Colonic mucosa (tissue), 4 donors: ENCODE measurements at regions not wholly inside any gene's neighbourhood (a gene's known extent, or its start where the extent isn't known, plus 50 kb on each side); places are given as distances from the start of the nearest gene placed in this dataset.

Source experiments
- DNase-seq: peaks from one replicate; pipeline ENCODE4 v3.0.0-alpha.2; 2020
- H3K27ac ChIP-seq: fragments of 200-600 bp; one replicate; pipeline ENCODE4 v1.8.0; 2021
- H3K27me3 ChIP-seq: fragments of 200-600 bp; one replicate; pipeline ENCODE4 v1.8.0; 2021
- H3K36me3 ChIP-seq: fragments of 200-600 bp; one replicate; pipeline ENCODE4 v1.8.0; 2021
- H3K4me1 ChIP-seq: fragments of 200-600 bp; one replicate; pipeline ENCODE4 v1.8.0; 2021; ENCODE audit warnings: mild to moderate bottlenecking
- H3K4me3 ChIP-seq: fragments of 200-600 bp; one replicate; pipeline ENCODE4 v1.8.0; 2021
- H3K9ac ChIP-seq, 2 donors: one replicate each; pipeline ENCODE4 v1.7.0; 2013; ENCODE audit warnings: control low read depth in 2 of 2, low read depth in 2 of 2, low read length in 2 of 2
- H3K9me3 ChIP-seq: fragments of 200-600 bp; one replicate; pipeline ENCODE4 v1.8.0; 2021
- CTCF ChIP-seq: fragments of 200-600 bp; IDR thresholded peaks from one replicate; pipeline ENCODE4 v1.8.0; 2022; ENCODE audit warnings: antibody characterized with exemption, mild to moderate bottlenecking
- intact Hi-C: fragments of 100-400 bp; cut with DNase I; formaldehyde crosslinking; loops from one replicate; pipeline ENCODE4 v1.14.1; 2022
- donor health status: healthy.
- donor health status: DM: no; HTN: no; CAD: no.
- donor health status: DM: no; HTN: no; CAD: no.

GRCh38 chr6:74134327-74134726 lies 438.3 kb downstream of the CD109 start:
- Histone ChIP-seq H3K9ac (no peak overlapping the region), H3K27me3 (no peaks in the 10 kb centered on the region), H3K4me3 (no peak overlapping the region), H3K36me3 (no peaks in the 10 kb centered on the region), H3K9me3 (no peaks in the 10 kb centered on the region), H3K27ac (no peak overlapping the region), H3K4me1 (no peaks in the 10 kb centered on the region)
- no peak for TF ChIP-seq CTCF
- intact Hi-C loops = no loop called here
- no peak for DNase-seq

- H3K4me3 ChIP-seq = no peak overlapping the region
- no peaks in the 10 kb centered on the region for H3K4me1 ChIP-seq
- H3K27me3 ChIP-seq = no peaks in the 10 kb centered on the region
- intact Hi-C loops = no loop called here
- H3K27ac ChIP-seq = no peak overlapping the region
- DNase-seq = no peak
- no peak for TF ChIP-seq CTCF
- no peak overlapping the region for H3K9ac ChIP-seq
- H3K36me3 ChIP-seq = no peaks in the 10 kb centered on the region
- no peaks in the 10 kb centered on the region for H3K9me3 ChIP-seq
These were observed 437.1 kb downstream of the CD109 start for GRCh38 chr6:74133073-74133472.

- no peaks in the 10 kb centered on the region for H3K4me1 ChIP-seq
- intact Hi-C loops = no loop called here
- H3K27me3 ChIP-seq = no peaks in the 10 kb centered on the region
- DNase-seq = no peak
- no peaks in the 10 kb centered on the region for H3K9me3 ChIP-seq
- no peak overlapping the region for H3K27ac ChIP-seq
- no peak overlapping the region for H3K9ac ChIP-seq
- no peaks in the 10 kb centered on the region for H3K36me3 ChIP-seq
- H3K4me3 ChIP-seq = no peak overlapping the region
- no peak for TF ChIP-seq CTCF
These were observed 434.6 kb downstream of the CD109 start for GRCh38 chr6:74130641-74131040.

GRCh38 chr6:74128536-74128935 lies 432.5 kb downstream of the CD109 start:
- Histone ChIP-seq H3K27ac (no peak overlapping the region), H3K36me3 (no peaks in the 10 kb centered on the region), H3K27me3 (no peaks in the 10 kb centered on the region), H3K4me1 (no peaks in the 10 kb centered on the region), H3K9me3 (no peaks in the 10 kb centered on the region), H3K4me3 (no peak overlapping the region), H3K9ac (no peak overlapping the region)
- no peak for DNase-seq
- TF ChIP-seq CTCF = no peak
- intact Hi-C loops = no loop called here

GRCh38 chr6:74117113-74117512 lies 421.1 kb downstream of the CD109 start:
- no peak overlapping the region for H3K4me3 ChIP-seq
- no peak for DNase-seq
- H3K9ac ChIP-seq = no peak overlapping the region
- H3K9me3 ChIP-seq = no peaks in the 10 kb centered on the region
- intact Hi-C loops = no loop called here
- H3K27me3 ChIP-seq = no peaks in the 10 kb centered on the region
- TF ChIP-seq CTCF = no peak
- no peaks in the 10 kb centered on the region for H3K4me1 ChIP-seq
- no peaks in the 10 kb centered on the region for H3K36me3 ChIP-seq
- H3K27ac ChIP-seq = no peak overlapping the region

- no peaks in the 10 kb centered on the region for H3K9me3 ChIP-seq
- H3K4me3 ChIP-seq = no peak overlapping the region
- TF ChIP-seq CTCF = no peak
- H3K36me3 ChIP-seq = no peaks in the 10 kb centered on the region
- H3K27ac ChIP-seq = no peak overlapping the region
- intact Hi-C loops = no loop called here
- no peaks in the 10 kb centered on the region for H3K27me3 ChIP-seq
- no peaks in the 10 kb centered on the region for H3K4me1 ChIP-seq
- no peak overlapping the region for H3K9ac ChIP-seq
- no peak for DNase-seq
These were observed 419.7 kb downstream of the CD109 start for GRCh38 chr6:74115674-74116073.
